Large intestine (tissue), 3 donors: ENCODE measurements at regions not wholly inside any gene's neighbourhood (a gene's known extent, or its start where the extent isn't known, plus 50 kb on each side); places are given as distances from the start of the nearest gene placed in this dataset.
"Not testable (repeated sequence)": the region's sequence is repeated elsewhere in the genome, so short reads cannot be mapped to it uniquely, and the experiment has no call there.

Source experiments
- DNase-seq, 2 donors: peaks; one replicate each; pipeline versions ENCODE4 v3.0.0 to v3.0.0-alpha.2; 2013
- H3K27ac ChIP-seq: one replicate; pipeline ENCODE4 v1.5.1; 2013; ENCODE audit warnings: low read length
- H3K27me3 ChIP-seq: 2 replicates; pipeline ENCODE4 v1.6.1; 2013; ENCODE audit warnings: low read length; ENCODE audit not compliant: control insufficient read depth, insufficient read depth
- H3K36me3 ChIP-seq: 2 replicates; pipeline ENCODE4 v1.6.1; 2013; ENCODE audit warnings: low read length; ENCODE audit not compliant: control insufficient read depth, insufficient read depth
- H3K4me1 ChIP-seq: one replicate; pipeline ENCODE4 v1.6.1; 2013; ENCODE audit warnings: low read length; ENCODE audit not compliant: control insufficient read depth, insufficient read depth
- H3K4me3 ChIP-seq: one replicate; pipeline ENCODE4 v1.5.1; 2013; ENCODE audit warnings: low read length
- H3K9me3 ChIP-seq: one replicate; pipeline ENCODE4 v1.6.1; 2013; ENCODE audit warnings: mild to moderate bottlenecking, low read depth, low read length, moderate library complexity; ENCODE audit not compliant: control insufficient read depth
- WGBS: methylation state at CpG from one replicate; pipeline ENCODE4 v1.1.5; 2013; ENCODE audit warnings: low lambda C conversion rate; ENCODE audit not compliant: insufficient coverage; 5-methylcytosine and 5-hydroxymethylcytosine counted together

GRCh38 chr5:87034557-87034956 is 233.1 kb upstream of the RASA1 start:
- Histone ChIP-seq H3K27me3 (no peaks in the 10 kb centered on the region), H3K4me1 (no peaks in the 10 kb centered on the region), H3K9me3 (no peaks in the 10 kb centered on the region), H3K27ac (no peak overlapping the region), H3K4me3 (no peak overlapping the region), H3K36me3 (no peaks in the 10 kb centered on the region)
- no CpG with 5 or more reads among the region's 2 CpGs for WGBS
- DNase-seq, result no peak

- DNase-seq, result no peak
- H3K4me1 ChIP-seq, result no peaks in the 10 kb centered on the region
- no peak overlapping the region for H3K27ac ChIP-seq
- peaks cover 4% of the 10 kb centered on the region for H3K9me3 ChIP-seq
- H3K4me3 ChIP-seq, result no peak overlapping the region
- no CpG with 5 or more reads among the region's 7 CpGs for WGBS
- no peaks in the 10 kb centered on the region for H3K36me3 ChIP-seq
- no peaks in the 10 kb centered on the region for H3K27me3 ChIP-seq
Observed at GRCh38 chr5:87042554-87042953, 225.1 kb upstream of the RASA1 start.

- no peak overlapping the region for H3K4me3 ChIP-seq
- H3K36me3 ChIP-seq, result no peaks in the 10 kb centered on the region
- DNase-seq, result no peak
- H3K27me3 ChIP-seq, result no peaks in the 10 kb centered on the region
- peaks cover 4% of the 10 kb centered on the region for H3K9me3 ChIP-seq
- no CpG with 5 or more reads among the region's 1 CpG for WGBS
- no peaks in the 10 kb centered on the region for H3K4me1 ChIP-seq
- no peak overlapping the region for H3K27ac ChIP-seq
Observed at GRCh38 chr5:87048156-87048555, 219.5 kb upstream of the RASA1 start.

GRCh38 chr5:87049012-87049411 is 218.7 kb upstream of the RASA1 start:
- H3K36me3 ChIP-seq, DNase-seq: not testable (repeated sequence)

GRCh38 chr5:87051502-87052113 is 216.1 kb upstream of the RASA1 start:
- no peak overlapping the region for H3K4me3 ChIP-seq
- H3K9me3 ChIP-seq, result no peaks in the 10 kb centered on the region
- H3K36me3 ChIP-seq, result no peaks in the 10 kb centered on the region
- H3K4me1 ChIP-seq, result no peaks in the 10 kb centered on the region
- 100% methylated on average over 1 of the region's 3 CpGs for WGBS
- no peak for DNase-seq
- no peak overlapping the region for H3K27ac ChIP-seq
- H3K27me3 ChIP-seq, result no peaks in the 10 kb centered on the region

More at GRCh38 chr5:87049012-87049411, 218.7 kb upstream of the RASA1 start:
- not testable (repeated sequence) for H3K9me3 ChIP-seq, H3K4me3 ChIP-seq, H3K4me1 ChIP-seq, H3K27me3 ChIP-seq, H3K27ac ChIP-seq
- WGBS, result 100% methylated on average over 2 of the region's 6 CpGs

- no peak for DNase-seq
- no CpG with 5 or more reads among the region's 2 CpGs for WGBS
- H3K27ac ChIP-seq, result no peak overlapping the region
Observed at GRCh38 chr5:87053146-87053545, 214.5 kb upstream of the RASA1 start.

GRCh38 chr5:87054821-87055220 is 212.9 kb upstream of the RASA1 start:
- H3K9me3 ChIP-seq, result no peaks in the 10 kb centered on the region
- no peaks in the 10 kb centered on the region for H3K27me3 ChIP-seq
- H3K27ac ChIP-seq, result no peak overlapping the region
- no peak for DNase-seq
- no peaks in the 10 kb centered on the region for H3K36me3 ChIP-seq
- no peaks in the 10 kb centered on the region for H3K4me1 ChIP-seq
- H3K4me3 ChIP-seq, result no peak overlapping the region

More at GRCh38 chr5:87053146-87053545, 214.5 kb upstream of the RASA1 start:
- no peaks in the 10 kb centered on the region for H3K9me3 ChIP-seq
- H3K4me1 ChIP-seq, result no peaks in the 10 kb centered on the region
- no peaks in the 10 kb centered on the region for H3K27me3 ChIP-seq
- H3K4me3 ChIP-seq, result no peak overlapping the region
- H3K36me3 ChIP-seq, result no peaks in the 10 kb centered on the region

GRCh38 chr5:87061046-87061445 is 206.6 kb upstream of the RASA1 start:
- Histone ChIP-seq H3K27me3 (no peaks in the 10 kb centered on the region), H3K4me1 (no peaks in the 10 kb centered on the region), H3K9me3 (no peaks in the 10 kb centered on the region), H3K27ac (no peak overlapping the region), H3K4me3 (no peak overlapping the region), H3K36me3 (no peaks in the 10 kb centered on the region)
- no peak for DNase-seq
- WGBS, result 100% methylated on average over 1 of the region's 1 CpG

- H3K27ac ChIP-seq, result no peak overlapping the region
- no peaks in the 10 kb centered on the region for H3K27me3 ChIP-seq
- H3K4me1 ChIP-seq, result no peaks in the 10 kb centered on the region
- no peak overlapping the region for H3K4me3 ChIP-seq
- WGBS, result no CpG with 5 or more reads among the region's 2 CpGs
- H3K9me3 ChIP-seq, result no peaks in the 10 kb centered on the region
- no peak for DNase-seq
- H3K36me3 ChIP-seq, result no peaks in the 10 kb centered on the region
Observed at GRCh38 chr5:87069311-87069710, 198.4 kb upstream of the RASA1 start.

- WGBS, result 10% methylated on average over 2 of the region's 3 CpGs
- DNase-seq, result peak in 1 of 2 donors; percentile 6
- Histone ChIP-seq H3K9me3 (no peaks in the 10 kb centered on the region), H3K4me1 (no peaks in the 10 kb centered on the region), H3K36me3 (no peaks in the 10 kb centered on the region), H3K27ac (no peak overlapping the region), H3K27me3 (no peaks in the 10 kb centered on the region), H3K4me3 (no peak overlapping the region)
Observed at GRCh38 chr5:87069974-87070608, 197.6 kb upstream of the RASA1 start.

GRCh38 chr5:87074072-87074471 is 193.6 kb upstream of the RASA1 start:
- no peaks in the 10 kb centered on the region for H3K36me3 ChIP-seq
- no peaks in the 10 kb centered on the region for H3K4me1 ChIP-seq
- H3K27ac ChIP-seq, result no peak overlapping the region
- 83% methylated on average over 1 of the region's 2 CpGs for WGBS
- no peaks in the 10 kb centered on the region for H3K9me3 ChIP-seq
- no peak overlapping the region for H3K4me3 ChIP-seq
- no peaks in the 10 kb centered on the region for H3K27me3 ChIP-seq
- no peak for DNase-seq
